Sigmoid colon (tissue), 6 donors: ENCODE measurements at regions not wholly inside any gene's neighbourhood (a gene's known extent, or its start where the extent isn't known, plus 50 kb on each side); places are given as distances from the start of the nearest gene placed in this dataset.
"Not testable (repeated sequence)": the region's sequence is repeated elsewhere in the genome, so short reads cannot be mapped to it uniquely, and the experiment has no call there.

Experiments used
- DNase-seq: peaks from one replicate; pipeline ENCODE4 v3.0.0-alpha.2; 2019
- H3K27ac ChIP-seq, 4 donors: fragments of 200-600 bp; sonication (generic); one replicate each; pipeline ENCODE4 v1.5.1; 2016 to 2019; ENCODE audit warnings: mild to moderate bottlenecking in 1 of 4
- H3K27me3 ChIP-seq, 3 donors: fragments of 200-600 bp; sonication (generic); one replicate each; pipeline ENCODE4 v1.5.1; 2019; ENCODE audit warnings: mild to moderate bottlenecking in 1 of 3
- H3K36me3 ChIP-seq, 4 donors: fragments of 200-600 bp; sonication (generic); one replicate each; pipeline ENCODE4 v1.5.1; 2016 to 2019
- H3K4me1 ChIP-seq, 4 donors: fragments of 200-600 bp; sonication (generic); one replicate each; pipeline ENCODE4 v1.5.1; 2017 to 2019
- H3K4me3 ChIP-seq, 4 donors: fragments of 200-600 bp; sonication (generic); one replicate each; pipeline ENCODE4 v1.5.1; 2017 to 2019; ENCODE audit warnings: mild to moderate bottlenecking in 2 of 4, moderate library complexity in 1 of 4
- H3K9me3 ChIP-seq, 4 donors: fragments of 200-600 bp in 3 of 4; sonication (generic) in 3 of 4; one replicate each; pipeline versions ENCODE4 v1.5.1 to v1.6.1; 2013 to 2019
- EP300 ChIP-seq, 4 donors: sonication (generic); formaldehyde crosslinking; IDR thresholded peaks; one replicate each; pipeline ENCODE4 v1.6.1; 2017; ENCODE audit warnings: antibody characterized with exemption in 4 of 4
- POLR2A ChIP-seq, 2 donors: fragments of 450-650 bp; IDR thresholded peaks; one replicate each; pipeline ENCODE4 v1.6.1; 2016; ENCODE audit warnings: antibody characterized with exemption in 2 of 2, mild to moderate bottlenecking in 2 of 2, moderate library complexity in 2 of 2
- POLR2AphosphoS5 ChIP-seq, 4 donors: sonication (generic); formaldehyde crosslinking; IDR thresholded peaks; one replicate each; pipeline ENCODE4 v1.6.1; 2017; ENCODE audit warnings: antibody characterized with exemption in 4 of 4
- WGBS, 2 donors: extraction: QIAGEN DNeasy Blood & Tissue Kit; methylation state at CpG; one replicate each; pipeline ENCODE4 v1.1.7; 2013; 5-methylcytosine and 5-hydroxymethylcytosine counted together
- intact Hi-C: fragments of 100-400 bp; cut with DNase I; formaldehyde crosslinking; loops from one replicate; pipeline ENCODE4 v1.15.1; 2023
- TF ChIP-seq, protein P1 (sequence below), 4 experiments: fragments of 450-650 bp in 3 of 4; fragments of 200-600 bp in 1 of 4; IDR thresholded peaks; one replicate each; pipeline ENCODE4 v1.5.1; 2016 to 2019; ENCODE audit warnings: antibody characterized with exemption in 4 of 4, mild to moderate bottlenecking in 3 of 4, moderate library complexity in 2 of 4
- donor health status: healthy with polysubstance abuse.
- donor health status: healthy.

DNA sequence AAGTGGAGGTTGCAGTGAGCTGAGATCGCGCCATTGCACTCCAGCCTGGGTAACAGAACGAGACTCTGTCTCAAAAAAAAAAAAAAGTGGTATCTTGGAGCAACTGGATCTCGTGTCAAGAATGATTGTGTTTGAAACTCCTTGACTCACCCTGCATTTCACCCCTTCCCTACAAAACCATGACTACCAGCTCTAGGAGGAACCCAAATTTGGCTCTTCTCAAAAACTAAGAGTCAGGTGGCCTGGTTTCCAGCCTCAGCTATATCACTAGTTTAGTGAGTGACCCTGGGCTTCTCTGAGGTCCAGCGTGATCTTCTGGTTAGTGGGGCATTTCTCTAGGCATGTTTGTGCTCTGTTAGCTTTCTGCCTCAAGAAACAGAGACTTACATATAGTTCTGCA, 222.1 kb downstream of the FAM43A start:
- H3K27ac ChIP-seq: no peak overlapping the region
- WGBS, 2 donors: 92% methylated on average over 5 of the region's 5 CpGs
- H3K4me3 ChIP-seq: no peak overlapping the region
- intact Hi-C loops: no loop called here
- H3K36me3 ChIP-seq: no peaks in the 10 kb centered on the region
- no peaks in the 10 kb centered on the region for H3K9me3 ChIP-seq
- H3K4me1 ChIP-seq: no peaks in the 10 kb centered on the region
- TF ChIP-seq EP300 (IDR thresholded peaks at IDR 0.05): no peak
- TF ChIP-seq, protein P1, sequence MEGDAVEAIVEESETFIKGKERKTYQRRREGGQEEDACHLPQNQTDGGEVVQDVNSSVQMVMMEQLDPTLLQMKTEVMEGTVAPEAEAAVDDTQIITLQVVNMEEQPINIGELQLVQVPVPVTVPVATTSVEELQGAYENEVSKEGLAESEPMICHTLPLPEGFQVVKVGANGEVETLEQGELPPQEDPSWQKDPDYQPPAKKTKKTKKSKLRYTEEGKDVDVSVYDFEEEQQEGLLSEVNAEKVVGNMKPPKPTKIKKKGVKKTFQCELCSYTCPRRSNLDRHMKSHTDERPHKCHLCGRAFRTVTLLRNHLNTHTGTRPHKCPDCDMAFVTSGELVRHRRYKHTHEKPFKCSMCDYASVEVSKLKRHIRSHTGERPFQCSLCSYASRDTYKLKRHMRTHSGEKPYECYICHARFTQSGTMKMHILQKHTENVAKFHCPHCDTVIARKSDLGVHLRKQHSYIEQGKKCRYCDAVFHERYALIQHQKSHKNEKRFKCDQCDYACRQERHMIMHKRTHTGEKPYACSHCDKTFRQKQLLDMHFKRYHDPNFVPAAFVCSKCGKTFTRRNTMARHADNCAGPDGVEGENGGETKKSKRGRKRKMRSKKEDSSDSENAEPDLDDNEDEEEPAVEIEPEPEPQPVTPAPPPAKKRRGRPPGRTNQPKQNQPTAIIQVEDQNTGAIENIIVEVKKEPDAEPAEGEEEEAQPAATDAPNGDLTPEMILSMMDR (IDR thresholded peaks at IDR 0.05): no peak
- TF ChIP-seq POLR2A (IDR thresholded peaks at IDR 0.05): no peak
- TF ChIP-seq POLR2AphosphoS5 (IDR thresholded peaks at IDR 0.05): no peak
- no peaks in the 10 kb centered on the region for H3K27me3 ChIP-seq
- no peak for DNase-seq

DNA sequence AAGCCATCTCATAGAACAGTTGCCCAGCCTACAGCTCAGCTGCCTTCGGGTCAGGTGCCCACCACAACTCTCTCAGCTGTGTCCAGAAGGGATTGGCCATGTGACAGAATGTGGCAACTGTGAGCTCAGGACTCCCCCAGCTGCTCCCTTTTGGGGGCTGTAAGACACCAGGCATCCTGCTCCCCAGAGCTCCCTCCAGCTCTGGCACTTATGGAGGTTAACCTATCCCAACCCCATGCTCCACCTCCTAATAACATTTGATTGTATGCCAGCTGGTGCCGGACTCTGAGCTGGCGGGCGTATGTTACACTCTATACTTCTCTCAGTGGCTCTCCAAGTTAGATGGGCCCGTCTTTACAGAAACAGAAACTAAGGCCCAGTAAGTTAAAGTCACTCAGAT, 222.8 kb downstream of the FAM43A start:
- Histone ChIP-seq H3K36me3 (no peaks in the 10 kb centered on the region), H3K9me3 (no peaks in the 10 kb centered on the region), H3K4me3 (no peak overlapping the region), H3K27ac (no peak overlapping the region), H3K27me3 (no peaks in the 10 kb centered on the region), H3K4me1 (no peaks in the 10 kb centered on the region)
- no peak for TF ChIP-seq EP300 (IDR thresholded peaks at IDR 0.05)
- TF ChIP-seq POLR2AphosphoS5 (IDR thresholded peaks at IDR 0.05): no peak
- no peak for TF ChIP-seq POLR2A (IDR thresholded peaks at IDR 0.05)
- TF ChIP-seq, protein P1 (IDR thresholded peaks at IDR 0.05): no peak
- DNase-seq: no peak
- intact Hi-C loops: no loop called here
- 36 to 74% methylated on average over 5 of the region's 5 CpGs for WGBS, 2 donors

DNA sequence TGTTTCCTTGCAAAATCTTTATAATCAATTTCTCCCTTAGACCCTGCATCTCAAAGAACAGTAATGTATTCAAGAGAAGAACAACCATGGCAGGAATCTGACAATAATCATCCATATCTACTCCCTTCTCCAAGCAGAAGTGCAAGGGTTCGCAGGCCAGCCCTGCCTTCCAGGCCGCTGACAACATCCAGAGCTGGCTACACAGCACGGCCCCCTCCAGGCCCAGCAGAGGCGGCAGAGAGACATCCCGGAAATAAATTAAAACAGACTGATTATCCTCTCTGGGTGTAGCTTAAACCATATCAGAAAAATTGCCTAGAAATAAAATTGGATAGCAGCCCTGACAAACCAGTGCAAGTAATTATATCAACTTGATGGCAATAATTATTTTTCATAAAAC, 223.3 kb downstream of the FAM43A start:
- WGBS, 2 donors: 65 to 83% methylated on average over 5 of the region's 5 CpGs
- DNase-seq: no peak
- TF ChIP-seq, protein P1 (IDR thresholded peaks at IDR 0.05): no peak
- TF ChIP-seq POLR2AphosphoS5 (IDR thresholded peaks at IDR 0.05) (no peak), POLR2A (IDR thresholded peaks at IDR 0.05) (no peak), EP300 (IDR thresholded peaks at IDR 0.05) (no peak)
- Histone ChIP-seq H3K4me1 (no peaks in the 10 kb centered on the region), H3K4me3 (no peak overlapping the region), H3K27me3 (no peaks in the 10 kb centered on the region), H3K36me3 (no peaks in the 10 kb centered on the region), H3K27ac (no peak overlapping the region), H3K9me3 (no peaks in the 10 kb centered on the region)
- intact Hi-C loops: no loop called here

DNA sequence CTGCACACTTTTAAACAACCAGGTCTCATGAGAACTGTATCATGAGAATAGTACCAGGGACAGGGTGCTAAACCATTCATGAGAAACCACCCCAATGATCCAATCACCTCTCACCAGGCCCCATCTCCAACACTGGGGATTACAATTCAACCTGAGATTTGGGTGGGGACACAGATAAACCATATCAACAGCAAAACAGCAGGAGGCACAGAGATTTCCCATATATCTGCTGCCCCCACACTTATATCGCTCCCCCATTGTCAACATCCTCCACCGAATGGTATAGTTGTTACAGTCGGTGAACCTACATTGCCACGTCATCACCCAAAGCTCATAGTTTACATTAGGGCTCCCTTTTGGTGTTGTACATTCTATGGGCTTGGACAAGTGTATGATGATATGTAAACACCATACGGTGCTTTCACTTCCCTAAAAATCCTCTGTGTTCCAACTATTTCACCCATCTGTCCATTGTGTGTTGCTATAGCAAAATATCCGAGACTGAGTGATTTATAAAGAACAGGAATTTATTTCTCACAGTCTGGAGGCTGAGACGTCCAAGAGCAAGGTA, 224.8 kb downstream of the FAM43A start:
- DNase-seq: no peak
- Histone ChIP-seq H3K4me3 (no peak overlapping the region), H3K9me3 (no peaks in the 10 kb centered on the region), H3K4me1 (no peaks in the 10 kb centered on the region), H3K27me3 (no peaks in the 10 kb centered on the region), H3K36me3 (no peaks in the 10 kb centered on the region), H3K27ac (no peak overlapping the region)
- TF ChIP-seq POLR2A (IDR thresholded peaks at IDR 0.05) (no peak), POLR2AphosphoS5 (IDR thresholded peaks at IDR 0.05) (no peak), EP300 (IDR thresholded peaks at IDR 0.05) (no peak)
- TF ChIP-seq, protein P1 (IDR thresholded peaks at IDR 0.05): no peak
- WGBS, 2 donors: 76 to 77% methylated on average over 7 of the region's 7 CpGs
- intact Hi-C loops: no loop called here

DNA sequence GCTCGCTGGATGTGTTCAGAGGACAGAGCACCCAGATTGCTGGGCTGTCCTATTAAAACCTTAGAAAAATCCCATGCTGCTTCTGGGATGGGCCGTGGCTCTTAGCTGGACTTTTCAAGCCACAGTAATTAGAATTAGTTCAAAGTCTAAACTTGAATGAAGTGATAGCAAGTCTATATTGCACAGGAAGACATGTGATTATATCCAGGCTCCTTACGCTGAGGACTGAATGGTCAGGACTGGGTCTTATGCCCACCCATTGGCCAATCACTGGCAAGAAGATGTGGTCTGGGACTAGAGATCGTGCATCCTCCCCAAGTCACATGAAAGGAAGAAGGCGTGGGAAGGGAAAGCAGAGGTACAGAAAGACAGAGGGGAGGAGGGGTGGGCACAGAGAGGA, 227.6 kb downstream of the FAM43A start:
- intact Hi-C loops: no loop called here
- WGBS, 2 donors: 62 to 82% methylated on average over 5 of the region's 5 CpGs
- no peaks in the 10 kb centered on the region for H3K27me3 ChIP-seq
- TF ChIP-seq, protein P1 (IDR thresholded peaks at IDR 0.05): no peak
- no peaks in the 10 kb centered on the region for H3K9me3 ChIP-seq
- no peak overlapping the region for H3K27ac ChIP-seq
- H3K36me3 ChIP-seq: no peaks in the 10 kb centered on the region
- no peak for DNase-seq
- no peaks in the 10 kb centered on the region for H3K4me1 ChIP-seq
- no peak overlapping the region for H3K4me3 ChIP-seq

DNA sequence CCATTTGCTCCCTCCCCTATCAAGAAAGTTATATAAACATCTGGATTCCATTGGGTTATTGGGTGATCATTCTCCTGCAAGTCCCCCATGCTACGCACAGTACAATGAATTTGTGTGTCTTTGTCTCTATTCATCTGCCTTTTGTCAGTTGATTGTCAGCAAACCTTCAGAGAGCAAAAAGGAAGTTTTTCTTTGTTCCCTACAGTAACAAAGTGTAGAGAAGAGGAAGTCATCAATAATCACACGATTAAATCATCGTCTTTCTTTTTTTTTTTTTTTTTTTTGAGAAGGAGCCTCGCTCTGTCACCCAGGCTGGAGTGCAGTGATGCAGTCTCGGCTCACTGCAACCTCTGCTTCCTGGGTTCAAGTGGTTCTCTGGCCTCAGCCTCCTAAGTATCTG, 239.2 kb downstream of the FAM43A start:
- H3K27ac ChIP-seq, H3K4me1 ChIP-seq, DNase-seq, H3K27me3 ChIP-seq, H3K36me3 ChIP-seq, H3K4me3 ChIP-seq, intact Hi-C loops, H3K9me3 ChIP-seq: not testable (repeated sequence)
- WGBS, 2 donors: 65 to 87% methylated on average over 5 of the region's 5 CpGs
